HepG2 (cell line): ENCODE measurements at regions not wholly inside any gene's neighbourhood (a gene's known extent, or its start where the extent isn't known, plus 50 kb on each side); places are given as distances from the start of the nearest gene placed in this dataset.

Experiments
- ATAC-seq: fragments of 200-7000 bp; cut with Tn5 transposase; 3 replicates; pipeline ENCODE4 v1.9.1; 2020; ENCODE audit warnings: mild to moderate bottlenecking, moderate library complexity
- BruUV-seq: library from RNA; stranded (reverse); fragments of 400-500 nt; replicated peaks from 2 replicates; lab custom pipeline; 2021; lab: Mats Ljungman, UMichigan
- CTCF ChIA-PET: fragments of 300-600 bp; formaldehyde crosslinking; extraction: SDS; loops from one replicate; lab custom pipeline; 2021; ENCODE audit warnings: low total read pairs, inconsistent platforms, low intra/inter-chr PET ratio; lab: Yijun Ruan, JAX
- POLR2A ChIA-PET: fragments of 350-600 bp; sonication (Branson Sonifier 250); formaldehyde crosslinking; loops from one replicate; lab custom pipeline; 2020; ENCODE audit warnings: antibody characterized with exemption, inconsistent platforms; lab: Yijun Ruan, JAX
- DNase-seq: peaks from one replicate; pipeline ENCODE4 v3.0.0-alpha.2; 2015; ENCODE audit warnings: low spot score
- FAIRE-seq: peaks from 3 replicates; lab custom pipeline; 2011; peaks lifted over from hg19 to GRCh38; lab: Jason Lieb, UNC
- H2AFZ ChIP-seq: one replicate; pipeline ENCODE4 v1.6.1; 2011; ENCODE audit warnings: low read length, inconsistent platforms
- H3K27ac ChIP-seq: fragments of 300-600 bp; 3 replicates; pipeline ENCODE4 v1.8.0; 2011; ENCODE audit warnings: mixed run types, mild to moderate bottlenecking, mixed read lengths, low read length, inconsistent platforms; ENCODE audit not compliant: insufficient read depth; ENCODE audit errors: extremely low read length
- H3K27me3 ChIP-seq, 2 experiments: fragments of 200-600 bp in 1 of 2; 2 replicates in 1 of 2; 3 replicates in 1 of 2; pipeline versions ENCODE4 v1.6.0 to v1.8.0; 2011; ENCODE audit warnings: low read length in 2 of 2, mild to moderate bottlenecking in 2 of 2, moderate library complexity in 2 of 2, inconsistent platforms in 1 of 2; ENCODE audit not compliant: insufficient read depth in 2 of 2, control insufficient read depth in 1 of 2
- H3K36me3 ChIP-seq, 2 experiments: fragments of 200-600 bp in 1 of 2; replicated peaks in 1 of 2; 2 replicates in 1 of 2; 3 replicates in 1 of 2; pipeline versions ENCODE4 v1.5.1 to v1.8.0; 2011; ENCODE audit warnings: low read length in 2 of 2, inconsistent platforms in 1 of 2; ENCODE audit not compliant: insufficient read depth in 2 of 2, control insufficient read depth in 1 of 2
- H3K4me1 ChIP-seq: 2 replicates; pipeline ENCODE4 v1.5.1; 2012; ENCODE audit warnings: low read length, inconsistent platforms; ENCODE audit not compliant: insufficient read depth
- H3K4me2 ChIP-seq: 2 replicates; pipeline ENCODE4 v1.6.0; 2011; ENCODE audit warnings: low read depth, low read length, inconsistent platforms
- H3K4me3 ChIP-seq, 3 experiments: fragments of 200-600 bp in 1 of 3; sonication (generic), shearing (Covaris generic) in 1 of 3; replicated peaks in 1 of 3; 2 replicates each; pipeline ENCODE4 v1.5.1; 2011 to 2016; ENCODE audit warnings: low read length in 3 of 3, inconsistent platforms in 2 of 3, low read depth in 2 of 3, mild to moderate bottlenecking in 2 of 3, control low read depth in 1 of 3, mixed read lengths in 1 of 3; ENCODE audit not compliant: insufficient read depth in 1 of 3
- H3K79me2 ChIP-seq: one replicate; pipeline ENCODE4 v1.6.1; 2011; ENCODE audit warnings: low read length, inconsistent platforms; ENCODE audit not compliant: insufficient read depth
- H3K9ac ChIP-seq: 2 replicates; pipeline ENCODE4 v1.6.0; 2011; ENCODE audit warnings: mild to moderate bottlenecking, low read depth, low read length, inconsistent platforms; ENCODE audit not compliant: insufficient read depth
- H3K9me3 ChIP-seq: 2 replicates; pipeline ENCODE4 v1.5.1; 2012; ENCODE audit warnings: mild to moderate bottlenecking, low read length
- H4K20me1 ChIP-seq: 2 replicates; pipeline ENCODE4 v1.6.0; 2011; ENCODE audit warnings: inconsistent platforms, mild to moderate bottlenecking, low read length, moderate library complexity; ENCODE audit not compliant: insufficient read depth
- HMGA1 ChIP-seq: sonication (generic); formaldehyde crosslinking; conservative IDR thresholded peaks from 2 replicates; pipeline ENCODE4 v1.4.0; 2020; ENCODE audit warnings: missing genetic modification reagents
- ZNF331 ChIP-seq: sonication (generic); formaldehyde crosslinking; IDR thresholded peaks from 2 replicates; pipeline ENCODE4 v1.4.0; 2020; ENCODE audit warnings: missing genetic modification reagents
- ZNF652 ChIP-seq: IDR thresholded peaks from 2 replicates; pipeline ENCODE4 v1.6.1; 2016; ENCODE audit warnings: low read depth, borderline replicate concordance
- WGBS: methylation state at CpG from one replicate; pipeline ENCODE4 v1.1.6; 2017; ENCODE audit warnings: low lambda C conversion rate; 5-methylcytosine and 5-hydroxymethylcytosine counted together
- in situ Hi-C: cut with HindIII; loops from 2 replicates; pipeline ENCODE4 v1.10.0; 2017; ENCODE audit warnings: low pct_unique_long_range_greater_than_20kb; ENCODE audit not compliant: extremely low pct_ligation_motif_present
- intact Hi-C: fragments of 100-400 bp; cut with micrococcal nuclease; formaldehyde crosslinking; loops from one replicate; pipeline ENCODE4 v1.10.0; 2022; ENCODE audit not compliant: unreplicated experiment

DNA sequence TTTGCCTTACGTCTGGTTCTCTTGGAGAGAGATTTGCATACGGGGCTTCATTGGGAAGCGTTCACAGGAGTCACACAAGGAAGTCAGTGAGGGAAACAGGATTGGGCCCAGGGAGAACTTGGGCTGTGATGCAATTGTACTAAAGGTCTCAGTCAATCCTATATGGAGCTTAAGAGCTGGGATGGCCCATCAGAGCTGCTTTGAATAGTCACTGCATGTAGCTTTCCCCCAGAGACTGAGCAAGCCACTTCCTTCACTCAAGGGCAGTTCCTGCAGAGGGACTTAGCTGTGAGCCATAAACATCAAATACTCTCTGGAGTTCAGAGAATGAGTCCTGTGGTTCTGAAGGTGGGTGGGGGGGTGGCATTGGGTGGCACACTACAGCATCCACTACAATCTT, 605.4 kb downstream of the MED13L start:
- TF ChIP-seq ZNF652 (CRISPR knock-in tag), result no peak
- no peak for TF ChIP-seq HMGA1 (CRISPR knock-in tag)
- in situ Hi-C loops (no loop called here), intact Hi-C loops (no loop called here)
- H3K9me3 ChIP-seq, result no peaks in the 10 kb centered on the region
- H3K4me2 ChIP-seq, result no peak overlapping the region
- POLR2A ChIA-PET, result no interaction called here
- no peak overlapping the region for H3K9ac ChIP-seq
- no peaks in the 10 kb centered on the region for H3K4me1 ChIP-seq
- WGBS, result 42% methylated on average over 3 of the region's 3 CpGs
- H4K20me1 ChIP-seq, result no peaks in the 10 kb centered on the region
- no TSS peak for BruUV-seq
- H3K36me3 ChIP-seq, result no peaks in the 10 kb centered on the region
- ATAC-seq, result no peak
- H2AFZ ChIP-seq, result no peak overlapping the region
- H3K27me3 ChIP-seq, result peaks cover 0 to 14% of the 10 kb centered on the region in 2 experiments; a peak in 1 of 5 replicates
- no peak for DNase-seq
- no peak overlapping the region for H3K27ac ChIP-seq
- FAIRE-seq, result no peak
- no peaks in the 10 kb centered on the region for H3K79me2 ChIP-seq
- CTCF ChIA-PET, result no interaction called here
- H3K4me3 ChIP-seq, result no peak overlapping the region

DNA sequence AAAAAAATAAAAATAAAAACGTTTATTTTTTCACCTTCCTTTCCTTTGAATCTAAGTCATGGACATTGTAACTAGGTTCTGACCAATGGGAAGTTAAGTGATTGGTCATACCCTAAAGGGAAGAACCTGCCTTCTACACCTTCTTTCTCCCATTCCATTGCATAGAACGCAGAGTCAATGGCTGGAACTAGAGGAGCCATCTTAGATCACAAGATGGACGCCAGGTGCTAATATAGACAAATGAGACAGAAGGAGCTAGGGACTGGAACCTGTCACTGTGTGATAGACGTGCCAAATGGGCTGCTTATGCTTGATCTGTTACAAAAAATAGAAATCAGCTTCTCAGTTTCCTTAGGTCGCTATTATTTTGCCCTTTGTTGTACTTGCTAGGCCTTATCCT, 606.6 kb downstream of the MED13L start:
- no peaks in the 10 kb centered on the region for H3K79me2 ChIP-seq
- ATAC-seq (no peak), DNase-seq (no peak), FAIRE-seq (no peak)
- BruUV-seq, result no TSS peak
- intact Hi-C loops, result no loop called here
- no peak overlapping the region for H2AFZ ChIP-seq
- H3K36me3 ChIP-seq, result no peaks in the 10 kb centered on the region
- no peaks in the 10 kb centered on the region for H3K9me3 ChIP-seq
- in situ Hi-C loops, result no loop called here
- no peaks in the 10 kb centered on the region for H3K4me1 ChIP-seq
- 13% methylated on average over 5 of the region's 5 CpGs for WGBS
- TF ChIP-seq ZNF331, result no peak
- no peaks in the 10 kb centered on the region for H4K20me1 ChIP-seq
- peaks cover 0 to 14% of the 10 kb centered on the region in 2 experiments; a peak in 1 of 5 replicates for H3K27me3 ChIP-seq
- no peak overlapping the region for H3K27ac ChIP-seq
- H3K4me3 ChIP-seq, result no peak overlapping the region
- POLR2A ChIA-PET, result no interaction called here
- no peak overlapping the region for H3K9ac ChIP-seq
- CTCF ChIA-PET, result no interaction called here
- no peak overlapping the region for H3K4me2 ChIP-seq
